AML-193 (cell line): ENCODE measurements at regions not wholly inside any gene's neighbourhood (a gene's known extent, or its start where the extent isn't known, plus 50 kb on each side); places are given as distances from the start of the nearest gene placed in this dataset.

Experiments
- DNase-seq, 2 experiments: peaks; one replicate each; lab custom pipeline; 2025; lab: John Stamatoyannopoulos, UW

- DNase-seq = peak; percentile 88 to 90
Observed at GRCh38 chr3:39000008-39000450, 51.7 kb downstream of the SCN11A start.

- DNase-seq = no peak
Observed at GRCh38 chr3:38998086-38998485, 53.7 kb downstream of the SCN11A start.

DNA sequence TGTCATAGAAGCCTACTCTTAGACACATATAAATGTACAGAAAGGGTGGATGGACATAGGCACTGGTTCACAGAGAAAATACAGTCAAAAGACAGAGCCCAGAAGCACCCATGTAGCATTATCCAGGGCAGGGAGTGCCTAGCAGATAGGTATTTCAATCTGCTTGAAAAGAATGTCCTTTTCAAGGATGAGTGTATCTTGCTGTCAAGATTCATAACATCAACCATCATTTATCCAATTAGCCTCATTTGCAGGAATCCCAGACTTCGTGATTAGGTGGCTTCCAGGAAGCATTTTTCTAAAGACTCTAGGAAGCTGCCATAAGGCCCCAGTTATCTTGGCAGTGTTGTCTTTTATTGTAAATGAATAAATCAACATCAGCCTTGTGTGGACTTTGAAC lies 55.6 kb downstream of the SCN11A start:
- DNase-seq = no peak

DNA sequence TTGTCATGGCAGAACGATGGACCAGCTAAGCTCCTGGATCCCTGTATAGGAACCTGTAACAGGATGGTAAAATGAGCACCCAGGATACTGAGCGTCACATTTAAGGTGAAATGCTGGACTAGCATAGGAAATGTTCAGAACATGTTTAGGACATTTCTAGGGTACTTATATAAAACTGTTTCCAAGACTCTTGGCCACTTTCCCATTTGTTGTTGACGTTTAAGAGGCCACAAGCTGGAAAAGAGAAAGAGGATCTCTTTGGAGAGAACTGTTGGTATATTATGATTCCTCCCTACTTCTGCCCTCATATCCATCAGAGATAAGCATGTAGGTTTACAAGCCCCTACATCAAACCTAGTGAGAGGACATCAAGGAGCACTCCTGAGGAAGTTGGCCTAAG lies 57.5 kb downstream of the SCN11A start:
- DNase-seq = no peak

- no peak for DNase-seq
Observed at GRCh38 chr3:38992117-38992760, 59.5 kb downstream of the SCN11A start.

GRCh38 chr3:38990621-38991020 lies 61.1 kb downstream of the SCN11A start:
- no peak for DNase-seq

- no peak for DNase-seq
Observed at GRCh38 chr3:38989917-38990510, 61.7 kb downstream of the SCN11A start.

DNA sequence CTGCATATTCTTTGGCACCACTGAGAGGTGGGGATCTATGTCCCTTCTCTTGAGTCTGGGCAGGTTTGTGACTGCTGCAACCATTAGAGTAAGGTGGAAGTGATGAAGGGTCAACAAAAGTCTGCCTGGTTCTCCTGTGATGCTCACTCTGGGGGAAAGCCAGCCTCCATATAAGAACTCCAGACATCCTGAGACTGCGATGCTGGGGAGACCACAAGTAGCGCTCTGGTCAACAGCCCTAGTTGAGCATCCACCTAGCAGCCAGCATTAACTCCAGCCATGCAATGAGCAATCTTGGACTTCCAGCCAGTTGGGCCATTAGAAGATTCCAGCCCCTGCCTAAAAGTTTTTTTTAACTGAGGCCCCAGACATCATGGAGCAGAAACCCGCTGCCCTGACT lies 62.8 kb downstream of the SCN11A start:
- no peak for DNase-seq

DNA sequence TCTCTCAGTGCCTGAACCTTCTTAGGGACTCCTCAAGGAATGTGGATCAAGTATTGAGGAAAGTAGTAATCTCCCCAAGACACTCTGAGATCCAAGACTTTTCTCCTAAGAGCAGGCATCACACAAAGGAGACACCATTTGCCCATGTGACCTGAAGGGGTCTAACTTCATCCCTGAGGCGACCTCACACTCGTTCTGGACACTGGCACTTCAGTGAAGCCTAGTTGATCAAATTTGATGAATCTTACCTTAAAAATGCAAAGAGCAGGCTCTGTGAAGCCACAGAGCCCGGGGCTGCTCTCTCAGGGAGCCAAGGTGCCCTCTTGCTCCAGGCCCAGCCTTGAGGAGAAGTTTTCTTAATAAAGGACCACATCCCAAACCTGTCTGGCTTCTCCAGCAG lies 64.3 kb downstream of the SCN11A start:
- DNase-seq = no peak

DNA sequence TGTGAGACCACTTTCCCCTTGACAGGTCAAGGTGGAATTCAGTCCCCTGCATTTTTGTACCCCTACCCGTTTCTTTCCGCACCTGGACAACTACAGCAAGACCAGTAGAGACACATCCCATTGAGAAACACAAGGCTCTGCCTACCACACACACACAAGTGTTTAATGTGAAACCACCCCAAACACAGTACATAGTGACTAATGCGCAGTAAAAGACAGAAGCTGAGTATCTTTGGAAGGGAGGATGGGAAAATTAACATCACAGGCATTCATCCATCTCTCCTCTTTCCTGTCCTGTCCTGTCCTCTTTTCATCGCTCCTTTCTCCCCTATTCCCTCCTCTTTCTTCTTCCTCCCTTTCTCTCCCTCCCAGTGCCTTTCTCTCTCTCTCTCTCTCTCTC lies 64.8 kb downstream of the SCN11A start:
- DNase-seq = no peak

- no peak for DNase-seq
Observed at GRCh38 chr3:38985981-38986380, 65.8 kb downstream of the SCN11A start.

GRCh38 chr3:38985581-38985980 lies 66.2 kb downstream of the SCN11A start:
- DNase-seq = no peak

GRCh38 chr3:38984731-38985130 lies 67.0 kb downstream of the SCN11A start:
- no peak for DNase-seq

DNA sequence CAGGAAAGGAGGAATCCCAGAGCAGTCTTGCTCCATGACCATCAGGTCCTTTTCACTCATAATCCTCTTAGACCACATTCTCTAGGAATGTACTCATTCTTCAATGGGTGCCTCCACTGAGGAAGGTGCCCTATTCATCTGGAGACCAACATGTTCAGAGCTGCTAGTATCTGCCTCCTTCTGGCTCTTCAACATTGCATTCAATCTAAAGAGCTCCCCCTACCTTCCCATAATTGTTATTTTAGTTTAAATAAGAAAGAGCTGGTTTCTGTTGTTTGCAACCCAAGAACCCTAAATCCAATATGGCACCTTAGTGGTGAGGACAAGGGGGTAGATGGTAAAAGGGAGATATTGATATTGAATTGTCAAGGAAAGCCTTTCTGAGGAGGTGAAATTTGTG lies 67.6 kb downstream of the SCN11A start:
- peak in 1 of 2 experiments; percentile 7 for DNase-seq

GRCh38 chr3:38980938-38981337 lies 70.8 kb downstream of the SCN11A start:
- DNase-seq = no peak

- no peak for DNase-seq
Observed at GRCh38 chr3:38978729-38979128, 73.0 kb downstream of the SCN11A start.

DNA sequence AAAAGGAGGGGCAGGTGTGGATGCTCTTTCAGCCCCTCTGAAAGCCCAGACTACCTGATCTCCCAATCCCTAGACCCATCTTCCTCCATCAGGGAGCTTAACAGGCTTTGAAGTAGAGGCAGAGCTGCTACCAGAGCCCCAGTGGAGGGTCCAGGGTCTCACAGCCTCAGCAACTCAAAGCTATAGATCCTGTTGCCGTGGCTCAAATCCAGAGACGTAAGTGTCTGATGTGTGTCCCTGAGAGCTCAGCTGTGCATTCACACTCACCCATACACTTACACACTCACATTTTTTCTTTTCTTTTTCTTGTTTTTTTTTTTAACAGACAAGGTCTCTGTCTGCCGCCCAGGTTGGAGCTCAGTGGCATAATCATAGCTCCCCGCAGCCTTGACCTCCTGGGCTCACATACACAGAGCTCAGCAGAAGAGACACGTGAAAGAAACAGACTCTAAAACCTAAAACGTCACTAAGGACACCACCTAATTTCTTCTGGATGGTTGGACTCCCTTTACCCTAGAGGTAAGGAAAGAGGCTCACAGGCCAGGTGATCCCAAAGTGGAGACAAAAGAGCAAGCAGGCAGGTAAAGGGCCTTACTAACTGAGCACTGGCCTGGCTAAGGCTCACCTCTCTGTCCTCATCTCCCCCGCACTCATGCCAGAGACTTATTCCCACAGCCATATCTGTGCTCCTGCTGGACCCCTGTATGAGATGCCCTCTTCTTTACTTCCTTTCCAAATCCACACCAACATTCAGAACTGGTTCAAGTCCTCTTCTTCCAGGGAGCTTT lies 80.7 kb downstream of the SCN11A start:
- no peak for DNase-seq

DNA sequence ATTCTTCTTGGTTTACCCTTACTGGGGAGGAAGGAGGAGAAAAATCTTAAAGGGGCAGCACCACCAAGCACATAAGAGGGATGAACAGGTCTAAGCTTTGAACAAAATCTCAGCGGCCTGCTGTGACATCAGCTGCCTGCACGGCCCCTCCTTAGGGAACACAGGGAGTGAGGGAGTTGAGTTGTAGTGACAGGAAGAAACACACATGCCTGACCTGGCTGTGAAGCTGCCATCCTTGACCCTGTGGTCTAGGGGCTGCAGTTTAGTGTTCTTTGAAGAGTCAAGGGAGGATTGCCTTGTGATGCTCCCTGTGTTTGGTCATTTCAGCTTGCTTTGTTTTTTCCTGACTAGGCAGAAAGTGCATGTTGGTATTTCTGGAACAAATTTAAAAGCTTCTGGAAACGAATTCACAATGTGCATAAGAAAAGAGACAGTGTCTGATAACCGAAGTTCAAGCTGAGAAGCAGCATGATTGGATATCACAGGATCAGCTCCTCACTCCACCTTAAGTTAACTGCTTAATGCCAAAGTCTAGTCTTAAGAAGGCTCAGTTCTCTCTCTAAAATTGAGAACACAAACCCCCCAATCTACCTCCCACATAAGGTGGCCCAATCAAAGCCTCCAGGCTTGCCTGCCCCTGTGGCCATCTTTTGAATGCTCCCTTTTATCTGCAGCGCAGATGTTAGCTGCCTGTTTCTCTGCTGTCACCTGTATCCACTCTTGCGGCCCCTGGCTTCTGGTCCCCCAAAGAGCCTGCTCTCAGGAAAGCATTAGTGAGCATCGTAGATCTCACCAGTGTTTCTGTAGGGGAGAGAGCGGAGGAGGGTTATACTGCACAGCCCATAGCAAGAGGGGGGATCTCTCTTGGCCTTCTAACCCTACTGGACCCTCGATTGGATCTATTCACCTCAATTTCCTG lies 82.2 kb downstream of the SCN11A start:
- DNase-seq = no peak

GRCh38 chr3:38968891-38969290 lies 82.9 kb downstream of the SCN11A start:
- no peak for DNase-seq

- no peak for DNase-seq
Observed at GRCh38 chr3:38968403-38968802, 83.3 kb downstream of the SCN11A start.

DNA sequence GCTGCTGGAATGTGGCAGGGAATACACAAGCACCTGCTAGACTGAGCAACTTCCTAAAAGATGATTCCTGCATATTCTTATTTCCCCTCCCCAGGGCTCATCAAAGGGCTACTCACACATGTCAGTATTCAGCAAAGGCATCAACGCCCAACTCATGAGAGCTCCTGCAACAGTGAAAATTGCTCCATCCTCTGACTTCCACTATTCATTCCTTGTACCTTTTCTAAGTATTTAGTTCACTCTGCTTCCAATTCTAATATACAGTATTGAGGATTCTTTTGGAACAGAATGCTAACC lies 84.1 kb downstream of the SCN11A start:
- DNase-seq = no peak
